CD4-positive, alpha-beta T cell treated with Interleukin-17A for 4 hours (primary cell): ENCODE measurements at regions not wholly inside any gene's neighbourhood (a gene's known extent, or its start where the extent isn't known, plus 50 kb on each side); places are given as distances from the start of the nearest gene placed in this dataset.

Experiments used
- DNase-seq: peaks from one replicate; pipeline ENCODE4 v3.0.0-alpha.2; 2020; ENCODE audit warnings: mixed read lengths

GRCh38 chr6:109295109-109295773 lies 87.0 kb downstream of the CD164 start:
- no peak for DNase-seq

GRCh38 chr6:109292983-109293586 lies 89.2 kb downstream of the CD164 start:
- DNase-seq, result no peak

- no peak for DNase-seq
These were observed 89.8 kb downstream of the CD164 start for GRCh38 chr6:109292420-109292819.

GRCh38 chr6:109291902-109292301 lies 90.4 kb downstream of the CD164 start:
- no peak for DNase-seq

- no peak for DNase-seq
These were observed 91.9 kb downstream of the CD164 start for GRCh38 chr6:109290143-109290931.

GRCh38 chr6:109285366-109285765 lies 96.9 kb downstream of the CD164 start:
- no peak for DNase-seq

- DNase-seq, result no peak
These were observed 97.6 kb downstream of the CD164 start for GRCh38 chr6:109284675-109285074.

- DNase-seq, result no peak
These were observed 99.5 kb downstream of the CD164 start for GRCh38 chr6:109282756-109283155.

GRCh38 chr6:109279628-109280027 lies 102.6 kb downstream of the CD164 start:
- no peak for DNase-seq

- DNase-seq, result no peak
These were observed 110.6 kb downstream of the CD164 start for GRCh38 chr6:109271622-109272021.

- DNase-seq, result no peak
These were observed 112.2 kb downstream of the CD164 start for GRCh38 chr6:109269953-109270517.

- DNase-seq, result no peak
These were observed 113.2 kb downstream of the CD164 start for GRCh38 chr6:109269057-109269456.

GRCh38 chr6:109265530-109265929 lies 116.7 kb downstream of the CD164 start:
- no peak for DNase-seq

GRCh38 chr6:109263873-109264700 lies 118.2 kb downstream of the CD164 start:
- no peak for DNase-seq

- no peak for DNase-seq
These were observed 120.0 kb downstream of the CD164 start for GRCh38 chr6:109262261-109262660.

GRCh38 chr6:109261811-109262210 lies 120.5 kb downstream of the CD164 start:
- DNase-seq, result no peak

GRCh38 chr6:109260701-109261100 lies 121.6 kb downstream of the CD164 start:
- DNase-seq, result no peak

GRCh38 chr6:109260126-109260525 lies 122.1 kb downstream of the CD164 start:
- no peak for DNase-seq

- DNase-seq, result no peak
These were observed 124.1 kb downstream of the CD164 start for GRCh38 chr6:109258129-109258528.

GRCh38 chr6:109257494-109257893 lies 124.8 kb downstream of the CD164 start:
- DNase-seq, result no peak

GRCh38 chr6:109255946-109256640 lies 126.2 kb downstream of the CD164 start:
- no peak for DNase-seq

- no peak for DNase-seq
These were observed 127.2 kb downstream of the CD164 start for GRCh38 chr6:109255087-109255486.
